ENCODE measurements at regions not wholly inside any gene's neighbourhood (a gene's known extent, or its start where the extent isn't known, plus 50 kb on each side); places are given as distances from the start of the nearest gene placed in this dataset.

DNA sequence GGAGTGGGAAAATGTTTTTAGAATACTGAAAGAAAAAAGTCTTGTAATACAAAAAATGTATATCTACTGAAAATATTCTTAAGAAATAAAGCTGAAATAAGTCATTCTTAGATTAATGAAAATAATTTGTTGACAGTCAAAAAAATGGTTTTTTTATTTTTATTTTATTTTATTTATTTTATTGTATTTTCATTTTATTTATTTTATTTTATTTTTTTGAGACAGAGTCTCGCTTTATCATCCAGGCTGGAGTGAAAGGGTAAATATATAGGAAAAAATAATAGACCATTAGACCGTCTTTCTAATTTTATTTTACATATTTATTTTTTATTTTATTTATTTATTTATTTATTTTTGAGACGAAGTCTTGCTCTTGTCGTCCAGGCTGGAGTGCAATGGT is 1583.6 kb upstream of the TMEFF2 start:
- TF ChIP-seq, protein P1, sequence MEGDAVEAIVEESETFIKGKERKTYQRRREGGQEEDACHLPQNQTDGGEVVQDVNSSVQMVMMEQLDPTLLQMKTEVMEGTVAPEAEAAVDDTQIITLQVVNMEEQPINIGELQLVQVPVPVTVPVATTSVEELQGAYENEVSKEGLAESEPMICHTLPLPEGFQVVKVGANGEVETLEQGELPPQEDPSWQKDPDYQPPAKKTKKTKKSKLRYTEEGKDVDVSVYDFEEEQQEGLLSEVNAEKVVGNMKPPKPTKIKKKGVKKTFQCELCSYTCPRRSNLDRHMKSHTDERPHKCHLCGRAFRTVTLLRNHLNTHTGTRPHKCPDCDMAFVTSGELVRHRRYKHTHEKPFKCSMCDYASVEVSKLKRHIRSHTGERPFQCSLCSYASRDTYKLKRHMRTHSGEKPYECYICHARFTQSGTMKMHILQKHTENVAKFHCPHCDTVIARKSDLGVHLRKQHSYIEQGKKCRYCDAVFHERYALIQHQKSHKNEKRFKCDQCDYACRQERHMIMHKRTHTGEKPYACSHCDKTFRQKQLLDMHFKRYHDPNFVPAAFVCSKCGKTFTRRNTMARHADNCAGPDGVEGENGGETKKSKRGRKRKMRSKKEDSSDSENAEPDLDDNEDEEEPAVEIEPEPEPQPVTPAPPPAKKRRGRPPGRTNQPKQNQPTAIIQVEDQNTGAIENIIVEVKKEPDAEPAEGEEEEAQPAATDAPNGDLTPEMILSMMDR (conservative IDR thresholded peaks at IDR 0.05; ENCODE audit: low read depth, low read length): no peak
- no peak for TF ChIP-seq EZH2 (IDR thresholded peaks at IDR 0.05; ENCODE audit: low read length, unreplicated experiment)
